ENCODE measurements at regions not wholly inside any gene's neighbourhood (a gene's known extent, or its start where the extent isn't known, plus 50 kb on each side); places are given as distances from the start of the nearest gene placed in this dataset.

DNA sequence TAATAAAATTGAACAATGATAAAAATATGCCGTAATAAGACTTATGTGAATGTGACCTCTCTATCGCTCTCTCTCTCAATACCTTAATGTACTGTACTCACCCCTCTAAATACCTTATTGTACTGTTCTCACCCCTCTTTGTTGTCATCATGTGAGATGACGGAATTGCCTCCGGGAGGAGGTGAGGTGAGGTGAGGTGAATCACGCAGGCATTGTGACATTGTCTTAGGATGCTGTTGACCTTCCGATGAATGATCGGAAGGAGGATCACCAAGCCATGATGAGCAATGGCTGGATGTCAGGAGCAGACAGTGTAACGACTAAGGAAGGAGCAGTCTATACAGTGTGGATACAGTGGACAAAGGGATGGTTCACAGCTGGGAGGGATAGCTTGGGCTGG is 87.4 kb upstream of the FAM20C start:
- DNase-seq (ENCODE audit: low read depth, low spot score) = no peak
- no peak overlapping the region for H3K27ac ChIP-seq (ENCODE audit: low read depth, low read length)
- H3K27me3 ChIP-seq (ENCODE audit: insufficient read depth, low read length) = peaks cover 20% of the 10 kb centered on the region

More for the DNA sequence above, 87.4 kb upstream of the FAM20C start:
- Histone ChIP-seq H3K9ac (ENCODE audit: low read length) (no peak overlapping the region), H3K36me3 (ENCODE audit: control insufficient read depth in 1 of 2, insufficient read depth in 2 of 2, low read length in 2 of 2) (no peaks in the 10 kb centered on the region), H2AFZ (ENCODE audit: low read depth, low read length, poor library complexity, severe bottlenecking) (no peak overlapping the region), H3K4me1 (ENCODE audit: control insufficient read depth in 1 of 2, insufficient read depth in 2 of 2, low read length in 2 of 2) (peaks cover 0 to 9% of the 10 kb centered on the region in 2 experiments; a peak in 2 of 4 replicates), H3K4me3 (replicated peaks in 1 of 2; ENCODE audit: low read depth in 1 of 2, low read length in 2 of 2) (no peak overlapping the region), H3K79me2 (ENCODE audit: insufficient read depth, low read length) (no peaks in the 10 kb centered on the region), H3K9me2 (ENCODE audit: insufficient read depth) (no peaks in the 10 kb centered on the region), H3K4me2 (ENCODE audit: low read length) (no peak overlapping the region), H4K20me1 (ENCODE audit: insufficient read depth) (no peaks in the 10 kb centered on the region), H3K9me3 (ENCODE audit: control insufficient read depth in 1 of 2, insufficient read depth in 1 of 2, low read depth in 1 of 2, low read length in 2 of 2) (no peaks in the 10 kb centered on the region)
- BruUV-seq (replicated peaks) = no TSS peak
- intact Hi-C loops (cut with micrococcal nuclease) = no loop called here
- no peak for TF ChIP-seq SP1 (IDR thresholded peaks at IDR 0.05; ENCODE audit: low read depth)
- TF ChIP-seq POLR2AphosphoS5 (IDR thresholded peaks at IDR 0.05; ENCODE audit: low read depth, low read length) = no peak
- TF ChIP-seq CEBPB (IDR thresholded peaks at IDR 0.05; ENCODE audit: low read depth) = no peak
- TF ChIP-seq YY1 (IDR thresholded peaks at IDR 0.05; ENCODE audit: extremely low read depth, insufficient replicate concordance, low read depth, low read length) = no peak
- TF ChIP-seq, protein P1, sequence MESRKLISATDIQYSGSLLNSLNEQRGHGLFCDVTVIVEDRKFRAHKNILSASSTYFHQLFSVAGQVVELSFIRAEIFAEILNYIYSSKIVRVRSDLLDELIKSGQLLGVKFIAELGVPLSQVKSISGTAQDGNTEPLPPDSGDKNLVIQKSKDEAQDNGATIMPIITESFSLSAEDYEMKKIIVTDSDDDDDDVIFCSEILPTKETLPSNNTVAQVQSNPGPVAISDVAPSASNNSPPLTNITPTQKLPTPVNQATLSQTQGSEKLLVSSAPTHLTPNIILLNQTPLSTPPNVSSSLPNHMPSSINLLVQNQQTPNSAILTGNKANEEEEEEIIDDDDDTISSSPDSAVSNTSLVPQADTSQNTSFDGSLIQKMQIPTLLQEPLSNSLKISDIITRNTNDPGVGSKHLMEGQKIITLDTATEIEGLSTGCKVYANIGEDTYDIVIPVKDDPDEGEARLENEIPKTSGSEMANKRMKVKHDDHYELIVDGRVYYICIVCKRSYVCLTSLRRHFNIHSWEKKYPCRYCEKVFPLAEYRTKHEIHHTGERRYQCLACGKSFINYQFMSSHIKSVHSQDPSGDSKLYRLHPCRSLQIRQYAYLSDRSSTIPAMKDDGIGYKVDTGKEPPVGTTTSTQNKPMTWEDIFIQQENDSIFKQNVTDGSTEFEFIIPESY (IDR thresholded peaks at IDR 0.05; ENCODE audit: extremely low read depth, insufficient replicate concordance, low read length) = no peak
- no peak for TF ChIP-seq JUND (IDR thresholded peaks at IDR 0.05)
- no peak for TF ChIP-seq ZNF274 (IDR thresholded peaks at IDR 0.05; ENCODE audit: low read depth, low read length)
- no peak for TF ChIP-seq EZH2phosphoT487 (IDR thresholded peaks at IDR 0.05; ENCODE audit: borderline replicate concordance)
- TF ChIP-seq ZFX (IDR thresholded peaks at IDR 0.05) = no peak
- TF ChIP-seq, protein P2, sequence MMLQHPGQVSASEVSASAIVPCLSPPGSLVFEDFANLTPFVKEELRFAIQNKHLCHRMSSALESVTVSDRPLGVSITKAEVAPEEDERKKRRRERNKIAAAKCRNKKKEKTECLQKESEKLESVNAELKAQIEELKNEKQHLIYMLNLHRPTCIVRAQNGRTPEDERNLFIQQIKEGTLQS (IDR thresholded peaks at IDR 0.05) = no peak
- no peak for TF ChIP-seq POLR2A (IDR thresholded peaks at IDR 0.05; ENCODE audit: borderline replicate concordance, extremely low read depth, insufficient read depth, insufficient read length)
- no peak for TF ChIP-seq RAD21 (IDR thresholded peaks at IDR 0.05; ENCODE audit: low read depth)
- TF ChIP-seq ELF1 (IDR thresholded peaks at IDR 0.05; ENCODE audit: borderline replicate concordance, low read depth) = no peak
- no peak for ATAC-seq
- ChIA-PET CTCF (no interaction called here), POLR2A (no interaction called here), RAD21 (ENCODE audit: low non-redundant PET in 1 of 2, low total read pairs in 2 of 2, uncharacterized antibody in 2 of 2, unreplicated experiment in 2 of 2) (no interaction called here)
